GM18861 (cell line): ENCODE measurements at regions not wholly inside any gene's neighbourhood (a gene's known extent, or its start where the extent isn't known, plus 50 kb on each side); places are given as distances from the start of the nearest gene placed in this dataset.
"Not testable (repeated sequence)": the region's sequence is repeated elsewhere in the genome, so short reads cannot be mapped to it uniquely, and the experiment has no call there.

Experiments used
- ATAC-seq: cut with Tn5 transposase; IDR thresholded peaks from one replicate; pipeline ENCODE4 v1.9.1; 2021; ENCODE audit not compliant: unreplicated experiment

DNA sequence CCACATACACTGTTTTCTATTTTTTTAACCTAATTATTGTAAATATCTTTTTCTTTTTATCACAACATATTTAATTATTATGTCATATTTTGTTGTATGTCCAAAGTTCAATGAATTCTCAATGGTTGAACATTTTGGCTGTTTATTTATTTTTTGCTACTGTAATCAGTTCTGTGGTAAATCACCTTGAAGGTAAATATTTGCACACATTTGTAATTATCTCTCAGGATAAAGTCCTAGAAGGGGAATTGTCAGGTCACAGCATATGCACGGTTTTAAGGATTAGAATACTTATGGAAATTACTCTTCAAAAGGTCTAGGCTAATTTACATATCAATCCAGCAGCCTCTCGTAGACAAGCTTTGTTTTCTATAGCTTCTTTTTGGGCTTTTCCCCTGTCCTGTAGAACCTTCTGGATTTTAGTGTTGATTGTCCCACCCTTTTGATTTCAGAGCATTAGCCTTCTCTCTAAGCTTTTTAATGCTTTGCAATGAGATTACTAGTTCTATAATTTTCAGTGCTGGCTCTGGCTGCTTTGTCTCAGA, 362.6 kb downstream of the KCNRG start:
- ATAC-seq: no peak

DNA sequence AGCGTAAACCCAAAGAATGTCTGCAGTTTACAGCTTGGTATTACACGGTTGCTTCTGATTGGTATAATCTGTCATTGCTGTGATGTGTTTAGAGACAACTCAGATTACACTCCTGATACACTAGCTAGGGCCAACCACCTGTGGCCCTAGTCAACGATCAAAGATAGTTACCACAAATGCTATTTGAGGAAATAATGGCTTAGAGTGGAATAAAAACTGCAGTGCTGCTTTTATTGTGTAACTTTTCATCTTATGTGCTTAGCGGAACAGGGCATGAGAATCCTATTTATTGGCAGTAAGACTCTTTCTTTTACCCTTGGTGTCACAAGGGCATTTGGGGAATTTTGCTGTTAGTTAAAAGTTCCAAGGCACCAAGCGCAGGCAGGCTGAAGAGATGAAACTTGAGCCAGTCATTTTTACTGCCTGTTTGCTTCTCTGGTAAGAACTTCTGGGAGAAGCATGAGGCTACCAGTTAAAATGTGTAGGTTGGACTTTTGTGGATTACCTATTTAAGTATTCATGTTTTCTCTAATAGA, 363.3 kb downstream of the KCNRG start:
- no peak for ATAC-seq

DNA sequence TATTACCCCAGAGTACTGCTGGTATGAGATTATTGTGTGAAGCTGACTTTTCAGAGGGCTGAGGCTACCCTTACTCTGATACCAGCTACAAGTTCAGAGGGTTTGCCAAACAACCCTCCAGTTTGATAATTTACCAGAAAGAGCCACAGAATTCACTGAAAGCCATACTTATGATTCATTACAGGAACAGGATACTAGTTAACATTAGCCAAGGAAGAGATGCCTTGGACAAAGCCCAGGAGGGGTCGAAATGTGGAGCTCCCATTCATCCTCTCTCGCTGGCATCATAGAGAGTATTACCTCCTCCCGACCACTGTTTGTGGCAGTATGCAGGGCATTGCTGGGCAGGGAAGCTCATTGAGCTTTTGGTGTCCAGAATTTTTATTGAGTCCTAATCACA, 364.3 kb downstream of the KCNRG start:
- no peak for ATAC-seq

DNA sequence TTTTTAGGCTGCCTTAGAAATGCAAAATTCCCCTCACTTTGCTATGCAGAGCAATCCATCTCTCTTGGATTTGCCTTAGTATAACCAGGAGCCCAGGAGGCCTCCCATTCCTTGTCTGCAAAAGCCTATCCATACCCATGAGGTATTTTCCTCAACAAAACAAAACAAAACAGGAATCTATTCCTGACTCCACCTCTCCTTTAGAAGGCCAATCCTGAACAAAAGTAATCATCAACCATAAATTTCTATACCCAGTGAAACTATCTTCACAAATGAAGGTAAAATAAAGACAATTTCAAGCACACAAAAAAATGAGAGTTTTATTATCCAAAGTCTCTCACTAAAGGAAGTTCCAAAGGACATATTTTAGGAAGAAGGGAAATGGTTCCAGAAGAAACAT, 365.7 kb downstream of the KCNRG start:
- no peak for ATAC-seq

DNA sequence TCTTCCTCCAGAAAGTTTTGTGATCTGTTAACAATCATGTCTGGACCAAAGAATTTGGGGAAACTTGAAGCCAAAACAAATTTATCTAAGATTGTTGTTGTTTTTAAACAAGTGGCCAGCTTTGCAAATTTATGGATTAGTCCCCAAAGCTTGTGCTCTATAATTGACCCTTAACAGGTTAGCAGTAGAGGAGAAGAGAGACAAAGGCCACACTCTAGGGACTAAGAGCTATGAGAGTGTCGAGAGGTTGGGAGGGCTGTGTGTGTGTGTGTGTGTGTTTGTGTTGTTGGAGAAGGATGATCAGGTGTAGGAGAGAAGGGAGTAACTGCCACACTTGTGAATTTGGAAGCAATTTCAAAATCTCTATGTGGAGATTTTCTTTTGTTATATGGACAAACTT, 367.3 kb downstream of the KCNRG start:
- ATAC-seq: no peak

DNA sequence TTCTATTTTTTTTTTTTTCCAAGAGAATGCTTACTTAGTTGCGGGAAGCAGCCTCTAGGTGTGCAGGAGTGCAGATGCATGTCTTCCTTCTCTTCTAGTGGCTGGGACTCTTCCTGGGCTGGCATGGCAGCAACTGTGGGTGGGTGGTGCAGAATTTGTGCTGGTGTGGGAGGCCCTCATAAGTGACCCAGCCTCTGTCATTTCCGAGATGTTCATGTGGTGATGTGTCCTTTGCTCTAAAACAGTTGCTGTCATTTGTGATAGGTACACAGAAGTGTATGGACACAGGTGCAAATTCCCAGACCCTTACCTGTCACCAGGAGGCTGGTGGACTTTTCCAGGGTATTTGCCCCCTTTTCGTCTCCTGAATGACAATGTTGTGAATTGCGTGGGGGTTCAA, 367.7 kb downstream of the KCNRG start:
- no peak for ATAC-seq

DNA sequence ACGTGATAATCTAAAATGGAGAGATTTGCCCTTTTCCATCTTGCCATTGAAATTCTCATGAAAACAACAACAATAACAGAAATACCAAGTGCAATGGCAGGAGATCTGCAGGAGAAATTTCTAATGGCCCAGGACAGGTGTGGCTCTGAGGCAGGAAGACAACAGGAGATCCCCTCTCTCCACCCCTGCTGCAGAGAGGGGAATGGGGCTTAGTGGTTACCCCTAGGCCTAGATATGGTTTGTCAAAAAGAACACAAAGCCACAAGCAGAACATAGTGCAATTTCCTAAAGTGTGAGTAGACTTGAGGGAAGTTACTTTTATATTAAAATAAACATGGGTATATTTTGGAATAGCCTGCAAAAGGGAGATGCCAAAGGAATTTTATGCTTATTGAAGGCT, 369.5 kb downstream of the KCNRG start:
- ATAC-seq: no peak

DNA sequence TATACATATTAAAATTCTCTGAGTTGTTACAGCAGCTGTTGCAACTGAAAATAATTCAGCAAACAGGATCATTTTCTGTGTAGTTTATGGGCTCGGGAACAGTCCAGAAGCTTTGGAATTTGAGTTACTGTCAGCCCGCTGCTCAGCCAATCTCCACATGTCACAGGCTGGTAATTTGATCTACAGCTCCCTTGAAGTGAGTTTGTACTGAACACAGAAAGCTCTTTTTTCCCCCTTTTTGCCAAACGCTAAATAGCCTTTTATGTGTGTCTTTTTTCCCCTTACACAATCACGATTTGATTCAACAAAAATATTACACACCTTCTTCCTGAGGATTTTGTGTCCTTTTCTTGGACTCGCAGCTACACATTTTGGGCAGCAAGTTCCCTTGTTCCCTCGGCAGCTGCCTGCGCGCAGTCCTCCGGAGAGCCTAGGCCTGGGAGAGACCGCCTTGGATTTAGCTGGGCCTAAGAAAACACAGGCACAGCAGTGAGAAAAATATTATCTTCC, 371.4 kb downstream of the KCNRG start:
- ATAC-seq: no peak

DNA sequence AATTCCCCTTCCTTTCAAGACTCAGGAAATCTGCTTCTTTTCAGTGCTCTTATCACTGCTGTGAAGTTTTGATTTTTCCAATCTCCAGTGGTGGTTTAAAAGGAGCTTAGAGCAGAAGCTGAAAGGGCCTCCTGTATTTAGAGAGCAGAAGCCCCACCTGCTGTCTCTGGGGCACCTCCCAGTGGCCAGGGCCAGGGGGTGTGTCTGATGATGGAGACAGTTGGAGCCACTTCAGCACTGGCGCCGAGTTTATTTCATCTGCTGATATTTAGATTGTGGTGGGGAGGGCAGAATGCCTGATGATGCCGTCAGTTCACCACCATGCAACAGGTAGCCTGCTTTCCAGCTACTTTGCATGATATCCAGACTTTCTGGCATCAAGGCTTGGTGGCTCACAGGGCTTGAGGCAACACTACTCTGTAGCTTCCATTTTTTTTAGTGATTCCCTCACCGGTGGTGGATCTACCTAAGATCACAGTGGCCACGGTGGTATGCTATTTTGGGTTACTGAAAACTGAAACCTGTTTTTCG, 371.9 kb downstream of the KCNRG start:
- no peak for ATAC-seq

DNA sequence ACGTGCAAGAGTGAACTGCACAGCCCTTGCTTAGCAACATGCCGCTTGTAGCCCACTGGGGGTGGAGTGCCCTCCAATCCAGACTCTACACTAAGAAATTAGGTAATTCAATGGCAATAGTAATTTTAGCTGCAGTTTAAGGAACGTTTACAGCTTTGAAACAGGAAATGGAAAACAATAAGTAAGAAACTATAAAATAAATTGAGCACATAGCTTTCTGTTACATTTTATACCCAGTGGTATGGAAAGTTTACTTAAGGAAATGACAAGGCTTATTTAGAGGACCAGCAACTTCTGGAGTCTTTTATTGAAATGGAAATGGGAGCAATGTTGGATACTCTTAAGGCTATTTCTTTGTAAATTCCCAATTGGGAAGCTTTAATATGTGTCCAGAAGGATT, 373.2 kb downstream of the KCNRG start:
- no peak for ATAC-seq

DNA sequence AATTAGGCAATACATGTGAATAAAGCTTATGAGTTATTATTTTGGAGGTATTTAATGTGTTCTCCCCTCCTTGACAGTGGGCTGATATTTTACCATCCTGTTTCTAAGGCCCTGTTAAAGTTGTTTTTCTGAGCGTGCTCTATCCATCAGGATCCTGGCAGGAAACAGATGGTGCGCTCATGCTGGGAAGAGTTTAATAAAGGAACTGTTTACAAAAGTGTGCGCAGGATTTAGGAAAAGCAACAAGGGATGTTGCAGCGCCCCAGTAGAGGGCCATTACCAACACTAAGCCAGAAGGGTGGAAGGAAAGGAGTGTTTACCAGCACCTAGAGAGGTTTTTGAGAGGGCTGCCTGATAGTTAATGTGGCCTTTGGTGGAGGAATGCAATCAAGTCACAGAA, 374.5 kb downstream of the KCNRG start:
- ATAC-seq: no peak

DNA sequence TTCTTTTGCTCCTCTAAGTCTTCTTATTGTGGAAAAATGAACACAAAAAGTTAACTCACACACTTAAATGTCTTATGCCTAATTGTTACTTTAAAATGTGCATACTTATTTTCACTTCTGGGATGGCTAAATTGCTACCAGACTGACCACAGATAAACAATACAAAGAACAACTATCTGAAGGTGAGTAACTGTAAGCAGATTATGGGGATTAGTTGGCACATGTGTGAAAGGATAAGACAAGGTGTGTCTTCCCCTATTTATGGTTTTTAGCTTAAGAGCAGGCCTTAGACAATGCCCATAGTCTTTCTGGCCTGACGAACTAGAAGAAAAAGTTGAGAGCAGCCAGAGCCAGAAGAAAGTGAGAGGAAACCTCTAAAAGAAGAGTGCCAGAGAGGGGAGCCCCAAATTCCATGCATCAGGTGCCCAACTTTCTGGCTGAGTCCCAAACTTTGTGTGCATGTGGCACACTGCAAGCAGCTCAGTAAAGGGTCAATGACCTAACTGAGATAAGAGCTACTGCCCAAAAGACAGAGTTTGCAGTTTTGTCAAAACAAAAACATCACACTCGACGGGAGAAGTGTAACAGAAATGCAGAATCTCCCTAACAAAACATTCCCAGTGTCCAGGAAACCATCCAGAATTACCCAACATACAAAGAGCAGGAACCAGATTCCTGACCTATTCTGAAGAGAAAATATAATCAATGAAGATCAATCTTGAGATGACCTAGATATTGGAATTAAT, 375.4 kb downstream of the KCNRG start:
- no peak for ATAC-seq

DNA sequence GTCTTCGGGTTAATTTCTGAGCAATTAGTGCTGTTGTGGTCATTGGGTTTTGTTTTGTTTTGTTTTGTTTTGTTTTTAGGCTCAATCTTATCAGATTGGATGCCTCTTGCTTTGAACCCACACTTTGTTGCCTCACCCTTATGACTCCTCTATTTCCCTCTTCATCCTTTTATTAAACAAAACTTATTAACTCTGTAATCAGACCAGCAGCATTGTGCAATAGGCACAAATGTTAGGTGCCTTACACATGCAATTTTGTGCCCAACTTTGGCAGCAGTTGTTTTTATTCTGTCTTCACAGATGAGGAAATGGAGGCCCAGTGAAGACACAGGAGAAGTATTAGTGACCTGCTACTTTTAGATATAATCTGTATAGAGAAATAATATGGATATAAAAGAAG, 377.7 kb downstream of the KCNRG start:
- no peak for ATAC-seq

DNA sequence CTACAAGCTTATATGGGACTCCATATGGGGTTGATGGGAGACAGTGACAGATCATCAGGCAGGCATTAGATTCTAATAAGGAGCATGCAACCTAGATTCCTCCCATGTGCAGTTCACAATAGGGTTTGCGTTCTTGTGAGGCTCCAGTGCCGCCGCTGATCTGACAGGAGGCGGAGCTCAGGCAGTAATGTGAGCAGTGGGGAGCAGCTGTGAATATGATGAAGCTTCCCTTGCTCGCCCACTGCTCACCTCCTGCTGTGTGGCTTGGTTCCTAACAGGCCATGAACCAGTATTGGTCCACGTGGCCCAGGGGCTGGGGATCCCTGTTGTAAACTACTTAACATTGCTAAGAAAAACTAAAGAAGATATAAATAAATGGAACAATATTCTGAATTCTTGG, 378.4 kb downstream of the KCNRG start:
- no peak for ATAC-seq

DNA sequence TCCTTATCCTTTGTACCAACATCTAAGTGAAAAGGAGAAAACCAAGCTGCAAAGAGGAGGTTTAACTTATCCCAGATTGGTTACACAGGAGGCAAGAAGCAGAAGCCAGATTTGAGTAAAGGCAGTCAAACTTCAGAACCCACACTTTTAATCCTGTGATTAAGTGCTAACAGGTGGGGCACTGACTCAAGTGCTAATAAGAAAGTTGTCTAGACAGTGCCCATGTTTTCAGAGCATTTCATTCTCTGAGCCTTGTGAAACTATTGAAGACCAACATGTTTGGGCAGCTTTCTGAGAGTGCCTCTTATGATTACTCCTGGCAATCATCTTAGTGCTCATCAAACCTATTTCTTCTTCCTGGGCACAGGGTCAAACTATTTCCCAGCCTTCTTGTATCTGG, 380.8 kb downstream of the KCNRG start:
- ATAC-seq: no peak

DNA sequence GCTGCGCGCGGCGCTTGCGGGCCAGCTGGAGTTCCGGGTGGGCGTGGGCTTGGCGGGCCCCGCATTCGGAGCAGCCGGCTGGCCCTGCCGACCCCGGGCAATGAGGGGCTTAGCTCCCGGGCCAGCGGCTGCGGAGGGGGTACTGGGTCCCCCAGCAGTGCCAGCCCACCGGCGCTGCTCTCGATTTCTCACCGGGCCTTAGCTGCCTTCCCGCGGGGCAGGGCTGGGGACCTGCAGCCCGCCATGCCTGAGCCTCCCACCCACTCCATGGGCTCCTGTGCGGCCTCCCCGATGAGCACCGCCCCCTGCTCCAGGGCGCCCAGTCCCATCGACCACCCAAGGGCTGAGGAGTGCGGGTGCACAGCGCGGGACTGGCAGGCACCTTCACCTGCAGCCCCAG, 381.4 kb downstream of the KCNRG start:
- ATAC-seq: not testable (repeated sequence)

DNA sequence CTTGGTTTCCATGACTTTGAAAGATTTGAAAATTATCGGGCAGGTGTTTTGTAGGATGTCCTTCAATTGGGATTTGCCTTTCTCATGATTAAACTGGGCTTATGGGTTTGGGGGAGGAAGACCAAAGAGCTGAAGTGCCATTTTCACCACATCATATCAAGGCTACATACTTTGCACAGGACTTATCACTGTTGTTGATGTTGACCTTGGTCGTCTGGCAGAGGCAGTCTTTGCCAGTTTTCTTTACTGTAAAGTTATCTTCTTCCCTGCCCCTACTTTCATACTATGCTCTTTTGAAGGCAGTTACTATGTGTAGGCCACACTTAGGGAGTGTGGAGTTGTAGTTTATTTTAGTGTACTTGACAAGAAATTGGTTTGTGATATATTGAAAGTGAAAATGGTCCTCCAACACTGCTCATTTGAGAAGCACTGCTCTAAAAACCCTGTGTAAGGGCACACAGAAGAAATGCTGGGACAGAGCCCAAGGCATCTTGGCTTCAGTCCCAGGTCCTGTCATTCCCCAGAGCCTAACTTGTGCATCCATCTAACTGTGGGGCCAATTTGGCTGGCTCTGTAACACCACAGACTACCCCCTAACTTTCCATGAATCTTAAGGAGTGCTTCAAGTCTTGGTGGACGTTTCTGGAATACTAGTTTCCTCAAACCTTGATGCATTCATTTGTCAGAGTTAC, 384.9 kb downstream of the KCNRG start:
- no peak for ATAC-seq

DNA sequence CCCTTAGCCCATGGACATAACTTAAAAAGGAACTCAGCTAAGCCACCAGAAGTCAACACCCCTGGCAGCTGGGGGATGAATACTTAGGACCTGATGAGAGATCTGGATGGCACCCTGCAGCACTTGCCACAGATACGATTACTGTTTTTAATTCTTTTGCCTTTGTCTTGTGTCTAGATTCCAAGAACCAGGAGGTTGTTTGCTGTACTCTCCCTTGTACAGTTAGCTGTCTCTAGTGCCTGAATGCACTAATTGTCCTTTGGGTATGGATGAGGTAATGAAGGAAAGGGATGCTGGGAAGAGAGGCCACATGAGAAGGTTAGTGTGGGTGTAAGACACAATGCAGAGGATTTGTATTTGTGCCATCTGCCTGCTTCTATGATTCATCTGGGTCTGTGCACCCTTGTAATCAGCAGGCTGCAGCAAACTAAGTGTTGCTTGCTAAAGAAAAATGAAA, 385.8 kb downstream of the KCNRG start:
- ATAC-seq: no peak

DNA sequence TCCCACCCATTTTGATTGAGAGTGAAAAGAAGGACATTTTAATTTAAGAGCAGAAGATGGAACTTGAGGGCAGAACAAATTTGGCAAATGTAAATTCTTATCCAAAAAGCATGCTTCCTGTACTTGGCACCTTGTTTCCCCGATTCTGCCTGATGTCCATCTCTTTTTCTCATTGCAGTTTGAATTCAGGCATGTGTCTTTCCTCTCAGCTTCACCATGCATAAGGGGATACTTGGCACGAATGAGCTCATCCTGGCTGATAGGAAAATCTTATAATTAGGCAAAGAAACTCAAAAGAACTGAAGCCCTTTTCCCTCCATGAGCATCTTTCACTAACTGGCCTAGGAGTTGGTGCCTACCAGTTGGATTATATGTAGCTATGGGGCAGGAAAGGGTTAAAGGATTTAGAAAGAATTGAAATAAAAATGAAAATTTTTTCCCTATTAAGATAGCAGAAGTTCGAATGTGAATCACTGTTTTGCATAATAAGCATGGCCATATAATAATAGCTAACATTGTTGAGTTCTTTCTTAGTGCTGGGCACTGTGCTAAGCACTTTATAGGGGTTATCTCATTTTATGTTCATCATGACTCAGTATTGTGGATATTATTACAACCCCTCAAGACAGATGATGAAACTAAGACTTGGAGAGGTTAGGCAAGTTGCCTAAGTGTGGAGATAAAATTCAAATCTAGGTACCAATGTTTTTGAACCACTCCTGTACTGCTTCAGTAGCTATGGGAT, 386.6 kb downstream of the KCNRG start:
- ATAC-seq: no peak

DNA sequence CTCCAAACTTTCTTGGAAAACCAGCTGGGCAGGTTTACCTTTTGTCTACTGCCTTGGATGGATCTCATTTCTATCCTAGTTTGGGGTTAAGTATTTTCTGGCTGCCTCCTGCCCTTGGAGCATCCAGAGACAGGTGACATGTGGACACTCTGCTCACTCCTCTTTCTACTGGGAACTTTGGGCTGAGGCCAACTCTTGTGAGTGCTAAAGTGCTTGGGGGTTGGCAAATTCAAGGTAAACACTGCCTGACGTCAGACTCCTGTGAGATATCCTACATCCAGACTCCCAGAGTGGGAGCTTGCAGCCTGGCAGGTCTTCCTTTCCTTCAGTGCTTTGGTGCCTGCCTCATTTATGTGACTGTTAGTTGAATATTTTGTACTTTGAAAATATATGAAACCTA, 388.1 kb downstream of the KCNRG start:
- no peak for ATAC-seq

DNA sequence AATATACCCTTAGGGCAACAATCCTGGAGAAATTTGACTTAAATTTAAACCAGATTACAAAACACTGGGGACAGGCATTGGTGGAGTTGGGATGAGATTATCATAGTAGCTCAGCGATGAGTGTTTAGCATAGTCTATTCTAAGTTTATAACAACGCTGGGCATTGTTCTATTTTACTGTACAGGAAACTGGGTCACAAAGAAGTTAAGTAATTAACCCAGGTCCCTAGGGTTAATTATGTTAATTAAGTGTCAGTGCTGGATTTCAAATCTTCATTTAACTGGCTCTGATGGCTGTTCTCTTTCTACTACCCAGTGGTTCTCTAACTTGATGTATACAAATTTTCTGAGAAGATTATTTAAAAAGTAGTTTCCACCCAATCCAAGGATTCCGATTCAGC, 388.9 kb downstream of the KCNRG start:
- ATAC-seq: no peak
